ENCODE measurements at regions not wholly inside any gene's neighbourhood (a gene's known extent, or its start where the extent isn't known, plus 50 kb on each side); places are given as distances from the start of the nearest gene placed in this dataset.

GRCh38 chr1:36565576-36566501 lies 83.1 kb upstream of the CSF3R start:
- TF ChIP-seq CTCF (IDR thresholded peaks at IDR 0.05) (no peak), USF2 (IDR thresholded peaks at IDR 0.05) (no peak), POLR2A (IDR thresholded peaks at IDR 0.05; ENCODE audit: low read length) (no peak), TFCP2L1 (CRISPR knock-in tag; IDR thresholded peaks at IDR 0.05) (no peak), MAX (IDR thresholded peaks at IDR 0.05) (no peak), HOXA7 (CRISPR knock-in tag; IDR thresholded peaks at IDR 0.05) (no peak), CHD2 (IDR thresholded peaks at IDR 0.05; ENCODE audit: low read length, partially characterized antibody) (no peak), SMC3 (IDR thresholded peaks at IDR 0.05) (no peak), NR3C1 (IDR thresholded peaks at IDR 0.05) (no peak), RFX5 (IDR thresholded peaks at IDR 0.05) (no peak), MAFK (IDR thresholded peaks at IDR 0.05; ENCODE audit: partially characterized antibody) (no peak)

Data from A549 (cell line).